H1 (cell line): ENCODE measurements at regions not wholly inside any gene's neighbourhood (a gene's known extent, or its start where the extent isn't known, plus 50 kb on each side); places are given as distances from the start of the nearest gene placed in this dataset.

Source experiments
- MAFK ChIP-seq: IDR thresholded peaks from 2 replicates; pipeline ENCODE4 v1.6.1; 2012; ENCODE audit warnings: low read depth, mild to moderate bottlenecking, improper control_type of control experiment, low read length
- NRF1 ChIP-seq: IDR thresholded peaks from 2 replicates; pipeline ENCODE4 v1.6.1; 2011; ENCODE audit warnings: mild to moderate bottlenecking, low read depth, low read length, improper control_type of control experiment
- POLR2AphosphoS5 ChIP-seq: IDR thresholded peaks from 2 replicates; pipeline ENCODE4 v1.6.1; 2011; ENCODE audit warnings: low read depth, low read length
- TAF1 ChIP-seq: IDR thresholded peaks from 2 replicates; pipeline ENCODE4 v1.6.1; 2011; ENCODE audit warnings: mild to moderate bottlenecking, low read depth, low read length
- TAF7 ChIP-seq: optimal IDR thresholded peaks from 2 replicates; pipeline ENCODE3; 2011; ENCODE audit warnings: low read depth, mild to moderate bottlenecking, inconsistent platforms, low read length, moderate library complexity, borderline replicate concordance
- TF ChIP-seq, protein P1 (sequence below): IDR thresholded peaks from 2 replicates; pipeline ENCODE4 v1.6.1; 2011; ENCODE audit warnings: low read length, improper control_type of control experiment
- TF ChIP-seq, protein P2 (sequence below): fragments of 300-600 bp; sonication (generic); IDR thresholded peaks from 2 replicates; pipeline ENCODE4 v1.7.1; 2012; ENCODE audit warnings: low read length, moderate library complexity, mild to moderate bottlenecking, inconsistent platforms; ENCODE audit not compliant: insufficient replicate concordance

GRCh38 chr2:204312105-204312504 lies 233.2 kb upstream of the PARD3B start (continued):
- TF ChIP-seq, protein P1, sequence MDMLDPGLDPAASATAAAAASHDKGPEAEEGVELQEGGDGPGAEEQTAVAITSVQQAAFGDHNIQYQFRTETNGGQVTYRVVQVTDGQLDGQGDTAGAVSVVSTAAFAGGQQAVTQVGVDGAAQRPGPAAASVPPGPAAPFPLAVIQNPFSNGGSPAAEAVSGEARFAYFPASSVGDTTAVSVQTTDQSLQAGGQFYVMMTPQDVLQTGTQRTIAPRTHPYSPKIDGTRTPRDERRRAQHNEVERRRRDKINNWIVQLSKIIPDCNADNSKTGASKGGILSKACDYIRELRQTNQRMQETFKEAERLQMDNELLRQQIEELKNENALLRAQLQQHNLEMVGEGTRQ, result no peak
- TF ChIP-seq TAF7 (no peak), TAF1 (no peak), NRF1 (no peak), POLR2AphosphoS5 (no peak), MAFK (no peak)
- TF ChIP-seq, protein P2, sequence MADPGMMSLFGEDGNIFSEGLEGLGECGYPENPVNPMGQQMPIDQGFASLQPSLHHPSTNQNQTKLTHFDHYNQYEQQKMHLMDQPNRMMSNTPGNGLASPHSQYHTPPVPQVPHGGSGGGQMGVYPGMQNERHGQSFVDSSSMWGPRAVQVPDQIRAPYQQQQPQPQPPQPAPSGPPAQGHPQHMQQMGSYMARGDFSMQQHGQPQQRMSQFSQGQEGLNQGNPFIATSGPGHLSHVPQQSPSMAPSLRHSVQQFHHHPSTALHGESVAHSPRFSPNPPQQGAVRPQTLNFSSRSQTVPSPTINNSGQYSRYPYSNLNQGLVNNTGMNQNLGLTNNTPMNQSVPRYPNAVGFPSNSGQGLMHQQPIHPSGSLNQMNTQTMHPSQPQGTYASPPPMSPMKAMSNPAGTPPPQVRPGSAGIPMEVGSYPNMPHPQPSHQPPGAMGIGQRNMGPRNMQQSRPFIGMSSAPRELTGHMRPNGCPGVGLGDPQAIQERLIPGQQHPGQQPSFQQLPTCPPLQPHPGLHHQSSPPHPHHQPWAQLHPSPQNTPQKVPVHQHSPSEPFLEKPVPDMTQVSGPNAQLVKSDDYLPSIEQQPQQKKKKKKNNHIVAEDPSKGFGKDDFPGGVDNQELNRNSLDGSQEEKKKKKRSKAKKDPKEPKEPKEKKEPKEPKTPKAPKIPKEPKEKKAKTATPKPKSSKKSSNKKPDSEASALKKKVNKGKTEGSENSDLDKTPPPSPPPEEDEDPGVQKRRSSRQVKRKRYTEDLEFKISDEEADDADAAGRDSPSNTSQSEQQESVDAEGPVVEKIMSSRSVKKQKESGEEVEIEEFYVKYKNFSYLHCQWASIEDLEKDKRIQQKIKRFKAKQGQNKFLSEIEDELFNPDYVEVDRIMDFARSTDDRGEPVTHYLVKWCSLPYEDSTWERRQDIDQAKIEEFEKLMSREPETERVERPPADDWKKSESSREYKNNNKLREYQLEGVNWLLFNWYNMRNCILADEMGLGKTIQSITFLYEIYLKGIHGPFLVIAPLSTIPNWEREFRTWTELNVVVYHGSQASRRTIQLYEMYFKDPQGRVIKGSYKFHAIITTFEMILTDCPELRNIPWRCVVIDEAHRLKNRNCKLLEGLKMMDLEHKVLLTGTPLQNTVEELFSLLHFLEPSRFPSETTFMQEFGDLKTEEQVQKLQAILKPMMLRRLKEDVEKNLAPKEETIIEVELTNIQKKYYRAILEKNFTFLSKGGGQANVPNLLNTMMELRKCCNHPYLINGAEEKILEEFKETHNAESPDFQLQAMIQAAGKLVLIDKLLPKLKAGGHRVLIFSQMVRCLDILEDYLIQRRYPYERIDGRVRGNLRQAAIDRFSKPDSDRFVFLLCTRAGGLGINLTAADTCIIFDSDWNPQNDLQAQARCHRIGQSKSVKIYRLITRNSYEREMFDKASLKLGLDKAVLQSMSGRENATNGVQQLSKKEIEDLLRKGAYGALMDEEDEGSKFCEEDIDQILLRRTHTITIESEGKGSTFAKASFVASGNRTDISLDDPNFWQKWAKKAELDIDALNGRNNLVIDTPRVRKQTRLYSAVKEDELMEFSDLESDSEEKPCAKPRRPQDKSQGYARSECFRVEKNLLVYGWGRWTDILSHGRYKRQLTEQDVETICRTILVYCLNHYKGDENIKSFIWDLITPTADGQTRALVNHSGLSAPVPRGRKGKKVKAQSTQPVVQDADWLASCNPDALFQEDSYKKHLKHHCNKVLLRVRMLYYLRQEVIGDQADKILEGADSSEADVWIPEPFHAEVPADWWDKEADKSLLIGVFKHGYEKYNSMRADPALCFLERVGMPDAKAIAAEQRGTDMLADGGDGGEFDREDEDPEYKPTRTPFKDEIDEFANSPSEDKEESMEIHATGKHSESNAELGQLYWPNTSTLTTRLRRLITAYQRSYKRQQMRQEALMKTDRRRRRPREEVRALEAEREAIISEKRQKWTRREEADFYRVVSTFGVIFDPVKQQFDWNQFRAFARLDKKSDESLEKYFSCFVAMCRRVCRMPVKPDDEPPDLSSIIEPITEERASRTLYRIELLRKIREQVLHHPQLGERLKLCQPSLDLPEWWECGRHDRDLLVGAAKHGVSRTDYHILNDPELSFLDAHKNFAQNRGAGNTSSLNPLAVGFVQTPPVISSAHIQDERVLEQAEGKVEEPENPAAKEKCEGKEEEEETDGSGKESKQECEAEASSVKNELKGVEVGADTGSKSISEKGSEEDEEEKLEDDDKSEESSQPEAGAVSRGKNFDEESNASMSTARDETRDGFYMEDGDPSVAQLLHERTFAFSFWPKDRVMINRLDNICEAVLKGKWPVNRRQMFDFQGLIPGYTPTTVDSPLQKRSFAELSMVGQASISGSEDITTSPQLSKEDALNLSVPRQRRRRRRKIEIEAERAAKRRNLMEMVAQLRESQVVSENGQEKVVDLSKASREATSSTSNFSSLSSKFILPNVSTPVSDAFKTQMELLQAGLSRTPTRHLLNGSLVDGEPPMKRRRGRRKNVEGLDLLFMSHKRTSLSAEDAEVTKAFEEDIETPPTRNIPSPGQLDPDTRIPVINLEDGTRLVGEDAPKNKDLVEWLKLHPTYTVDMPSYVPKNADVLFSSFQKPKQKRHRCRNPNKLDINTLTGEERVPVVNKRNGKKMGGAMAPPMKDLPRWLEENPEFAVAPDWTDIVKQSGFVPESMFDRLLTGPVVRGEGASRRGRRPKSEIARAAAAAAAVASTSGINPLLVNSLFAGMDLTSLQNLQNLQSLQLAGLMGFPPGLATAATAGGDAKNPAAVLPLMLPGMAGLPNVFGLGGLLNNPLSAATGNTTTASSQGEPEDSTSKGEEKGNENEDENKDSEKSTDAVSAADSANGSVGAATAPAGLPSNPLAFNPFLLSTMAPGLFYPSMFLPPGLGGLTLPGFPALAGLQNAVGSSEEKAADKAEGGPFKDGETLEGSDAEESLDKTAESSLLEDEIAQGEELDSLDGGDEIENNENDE, result no peak
